Esophagus muscularis mucosa (tissue), 4 donors: ENCODE measurements at regions not wholly inside any gene's neighbourhood (a gene's known extent, or its start where the extent isn't known, plus 50 kb on each side); places are given as distances from the start of the nearest gene placed in this dataset.
"Not testable (repeated sequence)": the region's sequence is repeated elsewhere in the genome, so short reads cannot be mapped to it uniquely, and the experiment has no call there.

Source experiments
- DNase-seq: peaks from one replicate; pipeline ENCODE4 v3.0.0-alpha.2; 2017; ENCODE audit errors: extremely low spot score
- H3K27ac ChIP-seq, 4 donors: fragments of 200-600 bp; sonication (generic); replicated peaks in 1 of 4; 1 replicate in 3 of 4; 2 replicates in 1 of 4; pipeline ENCODE4 v1.5.1; 2016 to 2019; ENCODE audit warnings: mild to moderate bottlenecking in 1 of 4
- H3K27me3 ChIP-seq, 4 donors: fragments of 200-600 bp; sonication (generic); one replicate each; pipeline versions ENCODE4 v1.5.1 to v1.6.0; 2016 to 2019
- H3K36me3 ChIP-seq, 4 donors: fragments of 200-600 bp; sonication (generic); one replicate each; pipeline ENCODE4 v1.5.1; 2016 to 2019
- H3K4me1 ChIP-seq, 4 donors: fragments of 200-600 bp; sonication (generic); one replicate each; pipeline ENCODE4 v1.5.1; 2016 to 2019
- H3K4me3 ChIP-seq, 4 donors: fragments of 200-600 bp; sonication (generic); 1 replicate in 2 of 4; 2 replicates in 2 of 4; pipeline ENCODE4 v1.5.1; 2016 to 2019; ENCODE audit warnings: mild to moderate bottlenecking in 4 of 4, moderate library complexity in 1 of 4
- H3K9me3 ChIP-seq, 4 donors: fragments of 200-600 bp; sonication (generic); 1 replicate in 3 of 4; 2 replicates in 1 of 4; pipeline ENCODE4 v1.5.1; 2016 to 2019
- EP300 ChIP-seq: sonication (generic); formaldehyde crosslinking; IDR thresholded peaks from one replicate; pipeline ENCODE4 v1.6.1; 2017; ENCODE audit warnings: antibody characterized with exemption
- POLR2A ChIP-seq: fragments of 450-650 bp; IDR thresholded peaks from one replicate; pipeline ENCODE4 v1.6.1; 2017; ENCODE audit warnings: antibody characterized with exemption, moderate library complexity, mild to moderate bottlenecking, low read depth
- POLR2AphosphoS5 ChIP-seq, 2 donors: sonication (generic); formaldehyde crosslinking; IDR thresholded peaks; one replicate each; pipeline ENCODE4 v1.6.1; 2017; ENCODE audit warnings: antibody characterized with exemption in 2 of 2
- WGBS: methylation state at CpG from one replicate; pipeline ENCODE4 v1.1.5; 2018; 5-methylcytosine and 5-hydroxymethylcytosine counted together
- intact Hi-C: fragments of 100-400 bp; cut with DNase I; formaldehyde crosslinking; loops from one replicate; pipeline ENCODE4 v1.15.1; 2023
- TF ChIP-seq, protein P1 (sequence below), 3 experiments: fragments of 200-600 bp in 2 of 3; fragments of 450-650 bp in 1 of 3; sonication (generic) in 2 of 3; IDR thresholded peaks; one replicate each; pipeline ENCODE4 v1.5.1; 2017 to 2019; ENCODE audit warnings: antibody characterized with exemption in 3 of 3, mild to moderate bottlenecking in 2 of 3, moderate library complexity in 1 of 3

DNA sequence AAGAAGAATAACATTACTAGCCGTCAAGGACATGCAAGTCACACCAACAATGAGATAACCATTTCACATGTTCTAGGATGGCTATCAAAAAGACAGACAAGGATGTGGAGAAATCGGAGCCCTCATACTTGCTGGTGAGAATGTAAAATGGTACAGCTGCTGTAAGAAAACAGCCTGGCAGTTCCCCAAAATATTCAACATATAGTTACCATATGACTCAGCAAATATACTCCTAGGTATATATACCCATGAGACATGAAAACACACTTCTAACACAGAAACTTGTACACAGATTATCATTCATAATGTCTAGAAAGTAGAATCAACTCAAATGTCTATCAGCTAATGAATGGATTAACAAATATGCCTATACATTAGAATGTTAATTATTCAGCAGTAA is 105.4 kb upstream of the PCAT7 start:
- intact Hi-C loops: no loop called here
- Histone ChIP-seq H3K36me3 (peaks cover 19 to 71% (median 53%) of the 10 kb centered on the region in 4 donors), H3K27me3 (no peaks in the 10 kb centered on the region), H3K4me1 (peaks cover 0 to 7% (median 2%) of the 10 kb centered on the region in 4 donors), H3K27ac (no peak overlapping the region), H3K9me3 (no peaks in the 10 kb centered on the region), H3K4me3 (no peak overlapping the region)
- TF ChIP-seq, protein P1, sequence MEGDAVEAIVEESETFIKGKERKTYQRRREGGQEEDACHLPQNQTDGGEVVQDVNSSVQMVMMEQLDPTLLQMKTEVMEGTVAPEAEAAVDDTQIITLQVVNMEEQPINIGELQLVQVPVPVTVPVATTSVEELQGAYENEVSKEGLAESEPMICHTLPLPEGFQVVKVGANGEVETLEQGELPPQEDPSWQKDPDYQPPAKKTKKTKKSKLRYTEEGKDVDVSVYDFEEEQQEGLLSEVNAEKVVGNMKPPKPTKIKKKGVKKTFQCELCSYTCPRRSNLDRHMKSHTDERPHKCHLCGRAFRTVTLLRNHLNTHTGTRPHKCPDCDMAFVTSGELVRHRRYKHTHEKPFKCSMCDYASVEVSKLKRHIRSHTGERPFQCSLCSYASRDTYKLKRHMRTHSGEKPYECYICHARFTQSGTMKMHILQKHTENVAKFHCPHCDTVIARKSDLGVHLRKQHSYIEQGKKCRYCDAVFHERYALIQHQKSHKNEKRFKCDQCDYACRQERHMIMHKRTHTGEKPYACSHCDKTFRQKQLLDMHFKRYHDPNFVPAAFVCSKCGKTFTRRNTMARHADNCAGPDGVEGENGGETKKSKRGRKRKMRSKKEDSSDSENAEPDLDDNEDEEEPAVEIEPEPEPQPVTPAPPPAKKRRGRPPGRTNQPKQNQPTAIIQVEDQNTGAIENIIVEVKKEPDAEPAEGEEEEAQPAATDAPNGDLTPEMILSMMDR (IDR thresholded peaks at IDR 0.05): no peak
- TF ChIP-seq POLR2A (no peak), POLR2AphosphoS5 (IDR thresholded peaks at IDR 0.05) (no peak)
- no peak for DNase-seq
- WGBS: 92% methylated on average over 2 of the region's 2 CpGs

DNA sequence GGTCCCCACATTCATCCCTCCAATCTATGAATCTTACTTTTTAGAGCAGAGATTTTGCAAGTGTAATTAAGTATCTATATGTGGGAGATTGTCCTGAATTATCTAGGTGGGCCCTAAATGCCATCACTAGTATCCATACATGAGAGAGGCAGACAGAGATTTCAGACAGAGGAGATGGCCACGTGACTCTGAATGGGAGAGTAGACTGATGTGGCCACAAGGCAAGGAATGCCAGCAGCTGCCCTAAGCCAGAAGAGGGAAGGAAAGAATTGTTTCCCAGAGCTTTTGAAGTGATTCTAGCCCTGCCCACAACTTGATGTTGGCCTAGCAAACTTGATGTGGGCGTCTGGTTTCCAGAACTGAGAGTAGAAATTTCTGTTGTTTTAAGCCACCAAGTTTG is 90.1 kb upstream of the PCAT7 start:
- peaks cover 0 to 38% (median 29%) of the 10 kb centered on the region in 4 donors for H3K9me3 ChIP-seq
- H3K4me1 ChIP-seq: no peaks in the 10 kb centered on the region
- no peaks in the 10 kb centered on the region for H3K27me3 ChIP-seq
- TF ChIP-seq, protein P1 (IDR thresholded peaks at IDR 0.05): no peak
- TF ChIP-seq POLR2A: no peak
- TF ChIP-seq POLR2AphosphoS5 (IDR thresholded peaks at IDR 0.05): no peak
- TF ChIP-seq EP300: no peak
- H3K4me3 ChIP-seq: no peak overlapping the region
- WGBS: 74% methylated on average over 2 of the region's 2 CpGs
- peaks cover 9 to 33% (median 26%) of the 10 kb centered on the region in 4 donors for H3K36me3 ChIP-seq
- DNase-seq: no peak
- H3K27ac ChIP-seq: no peak overlapping the region
- intact Hi-C loops: no loop called here

DNA sequence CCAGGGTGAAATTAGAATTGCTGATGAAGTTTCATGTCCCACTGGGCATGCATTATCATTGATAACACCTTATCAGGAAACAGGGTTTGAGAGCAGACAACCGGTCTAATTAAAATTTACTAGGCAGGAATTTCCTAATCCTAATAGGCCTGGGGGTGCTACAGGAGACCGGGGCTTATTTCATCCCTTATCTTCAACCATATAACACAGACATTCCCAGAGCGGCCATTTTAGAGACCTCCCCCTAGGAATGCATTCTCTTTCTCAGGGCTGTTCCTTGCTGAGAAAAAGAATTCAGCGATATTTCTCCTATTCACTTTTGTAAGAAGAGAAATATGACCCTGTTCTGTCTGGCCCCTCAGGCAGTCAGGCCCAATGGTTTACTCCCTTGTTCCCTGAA is 82.8 kb upstream of the PCAT7 start:
- DNase-seq, H3K27me3 ChIP-seq, H3K36me3 ChIP-seq, H3K4me1 ChIP-seq, intact Hi-C loops, H3K27ac ChIP-seq, H3K4me3 ChIP-seq: not testable (repeated sequence)
- 90% methylated on average over 4 of the region's 4 CpGs for WGBS
- H3K9me3 ChIP-seq: peaks cover 0 to 20% (median 15%) of the 10 kb centered on the region in 4 donors

DNA sequence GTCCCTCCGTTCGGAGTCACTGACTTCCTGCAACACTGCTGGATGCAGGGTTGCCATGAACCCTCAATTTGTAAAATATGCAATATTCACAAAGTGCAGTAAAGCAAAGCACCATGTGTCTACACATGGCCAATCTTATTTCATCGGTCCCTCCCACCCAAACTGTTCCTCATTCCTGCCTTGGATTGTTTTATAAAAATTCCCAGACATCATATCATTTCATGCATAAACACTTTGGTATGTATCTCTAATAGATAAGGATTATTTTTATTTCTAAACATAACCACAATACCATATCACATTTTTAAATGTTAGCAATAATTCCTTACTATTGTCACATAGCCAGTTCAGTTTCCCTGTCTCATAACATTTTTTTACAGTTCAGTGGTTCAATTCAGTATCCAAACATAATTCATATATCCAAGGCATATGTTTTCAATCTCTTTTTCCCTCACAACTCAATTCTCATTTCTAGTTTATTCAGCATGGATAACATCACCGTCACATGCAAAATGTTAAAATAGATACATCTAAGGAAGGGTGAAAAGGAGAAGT is 82.0 kb upstream of the PCAT7 start:
- WGBS: 91% methylated on average over 4 of the region's 4 CpGs
- DNase-seq: no peak
- intact Hi-C loops: no loop called here
- Histone ChIP-seq H3K27ac (no peak overlapping the region), H3K9me3 (peaks cover 0 to 17% (median 10%) of the 10 kb centered on the region in 4 donors), H3K4me1 (no peaks in the 10 kb centered on the region), H3K27me3 (no peaks in the 10 kb centered on the region), H3K36me3 (no peaks in the 10 kb centered on the region), H3K4me3 (no peak overlapping the region)
- TF ChIP-seq POLR2AphosphoS5 (IDR thresholded peaks at IDR 0.05) (no peak), POLR2A (no peak), EP300 (no peak)
- TF ChIP-seq, protein P1 (IDR thresholded peaks at IDR 0.05): no peak

DNA sequence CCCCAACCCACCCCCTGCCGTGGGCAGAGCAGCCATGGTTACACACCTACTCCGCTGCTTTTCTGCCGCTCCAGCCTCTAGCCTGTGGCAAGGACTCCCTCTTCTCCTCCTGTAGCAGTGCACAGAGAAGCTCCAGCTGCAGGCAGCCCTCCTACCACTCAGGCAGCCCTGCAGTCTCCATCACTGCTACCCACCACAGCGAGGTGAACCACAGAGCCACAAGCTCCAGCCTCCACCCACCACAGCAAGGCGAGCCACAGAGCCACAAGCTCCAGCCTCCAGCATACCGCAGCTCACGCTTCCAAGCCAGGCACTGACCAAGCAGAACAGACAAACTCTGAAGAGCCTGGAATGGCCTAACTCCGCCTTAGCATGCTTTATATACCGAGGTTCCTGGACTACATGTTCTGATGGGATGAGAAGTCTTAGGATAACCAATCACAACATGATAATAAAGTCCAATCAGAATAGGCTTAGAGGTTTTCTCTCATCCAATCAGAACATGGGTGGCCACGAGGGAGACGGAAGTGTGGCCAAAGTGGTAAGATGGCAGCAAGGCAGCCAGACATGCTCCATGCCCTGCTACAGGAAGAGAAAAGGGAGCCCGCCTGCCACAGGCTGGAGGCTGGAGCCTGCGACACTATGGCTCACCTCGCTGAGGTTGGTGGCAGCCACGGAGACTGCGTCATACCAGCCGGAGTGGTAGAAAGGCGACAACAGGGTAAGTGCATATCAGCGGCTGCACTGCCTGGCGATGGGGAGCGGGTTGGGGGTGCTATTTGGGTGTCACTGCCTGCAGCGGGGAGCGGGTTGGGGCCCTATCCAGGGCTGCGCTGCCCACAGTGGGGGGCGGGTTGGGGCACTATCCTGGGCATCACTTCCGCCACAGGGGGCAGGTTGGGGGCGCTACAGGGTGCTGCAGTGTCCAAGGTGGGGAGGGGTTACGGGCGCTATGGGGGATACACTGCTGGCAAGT is 75.8 kb upstream of the PCAT7 start:
- Histone ChIP-seq H3K27ac (no peak overlapping the region), H3K36me3 (no peaks in the 10 kb centered on the region), H3K4me1 (no peaks in the 10 kb centered on the region), H3K4me3 (no peak overlapping the region), H3K9me3 (no peaks in the 10 kb centered on the region), H3K27me3 (no peaks in the 10 kb centered on the region)
- TF ChIP-seq POLR2A: no peak
- TF ChIP-seq, protein P1 (IDR thresholded peaks at IDR 0.05): no peak
- 95% methylated on average over 18 of the region's 29 CpGs for WGBS
- intact Hi-C loops: no loop called here
- no peak for DNase-seq
